Fibroblast of lung (primary cell): ENCODE measurements at regions not wholly inside any gene's neighbourhood (a gene's known extent, or its start where the extent isn't known, plus 50 kb on each side); places are given as distances from the start of the nearest gene placed in this dataset.

Experiments
- DNase-seq, 2 donors: peaks; one replicate each; pipeline versions ENCODE4 v3.0.0 to v3.0.0-alpha.2; 2010; ENCODE audit warnings: low read depth in 2 of 2
- H2AFZ ChIP-seq: 2 replicates; pipeline ENCODE4 v1.5.1; 2012; ENCODE audit warnings: low read length, control low read depth, inconsistent platforms
- H3K27ac ChIP-seq: 2 replicates; pipeline ENCODE4 v1.5.1; 2011; ENCODE audit warnings: low read length, control low read depth; ENCODE audit not compliant: insufficient read depth
- H3K27me3 ChIP-seq: 2 replicates; pipeline ENCODE4 v1.5.1; 2011; ENCODE audit warnings: mild to moderate bottlenecking, low read length; ENCODE audit not compliant: control insufficient read depth, insufficient read depth
- H3K36me3 ChIP-seq: 2 replicates; pipeline ENCODE4 v1.5.1; 2011; ENCODE audit warnings: low read length; ENCODE audit not compliant: control insufficient read depth, insufficient read depth
- H3K4me1 ChIP-seq: 2 replicates; pipeline ENCODE4 v1.5.1; 2011; ENCODE audit warnings: low read length; ENCODE audit not compliant: control insufficient read depth, insufficient read depth; ENCODE audit errors: extremely low read depth
- H3K4me2 ChIP-seq: 2 replicates; pipeline ENCODE4 v1.5.1; 2011; ENCODE audit warnings: low read length, control low read depth; ENCODE audit not compliant: insufficient read depth; ENCODE audit errors: extremely low read depth
- H3K4me3 ChIP-seq, 4 experiments: fragments of 200-600 bp in 1 of 4; sonication (generic) in 1 of 4; replicated peaks in 1 of 4; 2 replicates each; pipeline ENCODE4 v1.5.1; 2011 to 2016; ENCODE audit warnings: low read length in 4 of 4, low read depth in 3 of 4, mild to moderate bottlenecking in 3 of 4, control low read depth in 2 of 4, inconsistent platforms in 1 of 4, mixed read lengths in 1 of 4; ENCODE audit not compliant: insufficient read depth in 1 of 4; ENCODE audit errors: control extremely low read depth in 1 of 4
- H3K79me2 ChIP-seq: 2 replicates; pipeline ENCODE4 v1.5.1; 2012; ENCODE audit warnings: mild to moderate bottlenecking, low read length, inconsistent platforms; ENCODE audit not compliant: control insufficient read depth, insufficient read depth
- H3K9ac ChIP-seq: 2 replicates; pipeline ENCODE4 v1.5.1; 2011; ENCODE audit warnings: mild to moderate bottlenecking, low read length, control low read depth; ENCODE audit not compliant: insufficient read depth
- H3K9me3 ChIP-seq: 2 replicates; pipeline ENCODE4 v1.5.1; 2012; ENCODE audit warnings: low read depth, low read length; ENCODE audit not compliant: control insufficient read depth, insufficient read depth
- H4K20me1 ChIP-seq: 2 replicates; pipeline ENCODE4 v1.5.1; 2011; ENCODE audit warnings: low read length; ENCODE audit not compliant: control insufficient read depth, insufficient read depth; ENCODE audit errors: extremely low read depth
- CTCF ChIP-seq, 2 donors: IDR thresholded peaks in 1 of 2; conservative IDR thresholded peaks in 1 of 2; 1 replicate in 1 of 2; 2 replicates in 1 of 2; pipeline ENCODE4 v1.5.1; 2011 to 2012; ENCODE audit warnings: low read length in 2 of 2, control low read depth in 1 of 2, inconsistent platforms in 1 of 2, low read depth in 1 of 2, mild to moderate bottlenecking in 1 of 2
- EZH2 ChIP-seq: IDR thresholded peaks from 2 replicates; pipeline ENCODE4 v1.5.1; 2012; ENCODE audit warnings: low read length, control low read depth, mild to moderate bottlenecking; ENCODE audit errors: missing control alignments

DNA sequence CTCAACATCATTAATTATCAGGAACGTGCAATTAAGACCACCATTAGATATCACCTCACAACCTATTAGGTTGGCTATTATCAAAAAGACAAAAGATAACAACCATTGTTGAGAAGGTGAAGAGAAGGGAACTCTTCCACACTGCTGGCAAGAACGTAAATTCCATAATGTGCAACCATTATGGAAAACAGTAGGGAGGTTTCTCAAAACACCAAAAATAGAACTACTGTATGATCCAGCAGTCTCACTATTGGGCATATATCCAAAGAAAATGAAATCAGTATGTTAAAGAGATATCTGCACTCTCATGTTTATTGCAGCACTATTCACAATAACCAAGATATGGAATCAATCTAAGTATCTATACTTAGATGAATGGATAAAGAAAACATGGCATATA is 51.6 kb upstream of the OR4E1 start:
- H2AFZ ChIP-seq = no peak overlapping the region
- no peaks in the 10 kb centered on the region for H3K27me3 ChIP-seq
- no peaks in the 10 kb centered on the region for H3K4me1 ChIP-seq
- DNase-seq = no peak
- no peaks in the 10 kb centered on the region for H3K9me3 ChIP-seq
- no peaks in the 10 kb centered on the region for H3K36me3 ChIP-seq
- no peak overlapping the region for H3K4me3 ChIP-seq
- H3K4me2 ChIP-seq = no peak overlapping the region
- no peaks in the 10 kb centered on the region for H3K79me2 ChIP-seq
- H3K27ac ChIP-seq = no peak overlapping the region
- TF ChIP-seq CTCF (conservative IDR thresholded peaks at IDR 0.05 in 1 of 2, IDR thresholded peaks at IDR 0.05 in 1 of 2; ENCODE audit: low read depth in 1 of 2, low read length in 2 of 2) (no peak), EZH2 (no peak)
- no peaks in the 10 kb centered on the region for H4K20me1 ChIP-seq
- H3K9ac ChIP-seq = no peak overlapping the region

GRCh38 chr14:21724090-21724973 is 50.7 kb upstream of the OR4E1 start:
- no peaks in the 10 kb centered on the region for H3K4me1 ChIP-seq
- no peaks in the 10 kb centered on the region for H3K36me3 ChIP-seq
- H2AFZ ChIP-seq = no peak overlapping the region
- TF ChIP-seq CTCF (conservative IDR thresholded peaks at IDR 0.05 in 1 of 2, IDR thresholded peaks at IDR 0.05 in 1 of 2; ENCODE audit: low read depth in 1 of 2, low read length in 2 of 2) (no peak), EZH2 (no peak)
- no peak overlapping the region for H3K9ac ChIP-seq
- H3K4me2 ChIP-seq = no peak overlapping the region
- H3K27ac ChIP-seq = no peak overlapping the region
- H3K27me3 ChIP-seq = no peaks in the 10 kb centered on the region
- H3K9me3 ChIP-seq = no peaks in the 10 kb centered on the region
- H3K79me2 ChIP-seq = no peaks in the 10 kb centered on the region
- no peak for DNase-seq
- H3K4me3 ChIP-seq = no peak overlapping the region
- no peaks in the 10 kb centered on the region for H4K20me1 ChIP-seq

DNA sequence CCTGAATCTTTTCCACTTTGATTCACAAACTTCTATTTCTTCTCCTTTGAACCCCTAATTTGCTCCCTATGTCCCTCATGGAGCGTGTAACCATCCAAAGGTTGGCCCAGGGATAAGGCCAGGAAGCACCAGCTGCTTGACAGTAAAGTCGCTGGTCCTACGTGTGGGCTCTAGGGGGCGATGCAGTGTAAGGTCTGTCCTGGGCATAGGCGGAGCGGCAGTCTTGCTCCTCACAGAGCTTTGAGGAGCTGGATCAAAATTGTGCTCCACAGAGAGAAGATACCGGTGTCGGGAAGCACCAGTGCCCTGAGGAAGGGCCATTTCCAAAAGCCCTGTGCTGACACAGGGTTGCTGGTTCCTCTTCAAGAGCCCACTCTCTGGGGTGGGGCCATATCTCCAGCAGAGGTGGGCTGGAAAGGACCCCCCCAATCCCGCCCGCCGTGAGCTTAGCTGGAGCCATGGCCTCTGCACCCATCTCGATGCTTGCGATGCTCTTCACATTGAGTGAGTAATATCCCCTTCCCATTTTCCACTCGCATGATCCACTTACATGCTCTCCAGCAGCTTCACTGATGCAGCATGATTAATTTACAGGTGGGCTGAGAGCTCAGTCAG is 49.9 kb upstream of the OR4E1 start:
- H3K4me2 ChIP-seq = no peak overlapping the region
- no peak overlapping the region for H2AFZ ChIP-seq
- H3K9ac ChIP-seq = no peak overlapping the region
- no peak overlapping the region for H3K4me3 ChIP-seq
- no peak overlapping the region for H3K27ac ChIP-seq
- no peaks in the 10 kb centered on the region for H3K36me3 ChIP-seq
- TF ChIP-seq EZH2 (no peak), CTCF (conservative IDR thresholded peaks at IDR 0.05 in 1 of 2, IDR thresholded peaks at IDR 0.05 in 1 of 2; ENCODE audit: low read depth in 1 of 2, low read length in 2 of 2) (no peak)
- no peak for DNase-seq
- no peaks in the 10 kb centered on the region for H3K27me3 ChIP-seq
- H4K20me1 ChIP-seq = no peaks in the 10 kb centered on the region
- no peaks in the 10 kb centered on the region for H3K4me1 ChIP-seq
- no peaks in the 10 kb centered on the region for H3K79me2 ChIP-seq
- H3K9me3 ChIP-seq = no peaks in the 10 kb centered on the region
